ENCODE measurements at regions not wholly inside any gene's neighbourhood (a gene's known extent, or its start where the extent isn't known, plus 50 kb on each side); places are given as distances from the start of the nearest gene placed in this dataset.

GRCh38 chr1:232147215-232147614 lies 482.7 kb downstream of the SIPA1L2 start:
- TF ChIP-seq, protein P1, sequence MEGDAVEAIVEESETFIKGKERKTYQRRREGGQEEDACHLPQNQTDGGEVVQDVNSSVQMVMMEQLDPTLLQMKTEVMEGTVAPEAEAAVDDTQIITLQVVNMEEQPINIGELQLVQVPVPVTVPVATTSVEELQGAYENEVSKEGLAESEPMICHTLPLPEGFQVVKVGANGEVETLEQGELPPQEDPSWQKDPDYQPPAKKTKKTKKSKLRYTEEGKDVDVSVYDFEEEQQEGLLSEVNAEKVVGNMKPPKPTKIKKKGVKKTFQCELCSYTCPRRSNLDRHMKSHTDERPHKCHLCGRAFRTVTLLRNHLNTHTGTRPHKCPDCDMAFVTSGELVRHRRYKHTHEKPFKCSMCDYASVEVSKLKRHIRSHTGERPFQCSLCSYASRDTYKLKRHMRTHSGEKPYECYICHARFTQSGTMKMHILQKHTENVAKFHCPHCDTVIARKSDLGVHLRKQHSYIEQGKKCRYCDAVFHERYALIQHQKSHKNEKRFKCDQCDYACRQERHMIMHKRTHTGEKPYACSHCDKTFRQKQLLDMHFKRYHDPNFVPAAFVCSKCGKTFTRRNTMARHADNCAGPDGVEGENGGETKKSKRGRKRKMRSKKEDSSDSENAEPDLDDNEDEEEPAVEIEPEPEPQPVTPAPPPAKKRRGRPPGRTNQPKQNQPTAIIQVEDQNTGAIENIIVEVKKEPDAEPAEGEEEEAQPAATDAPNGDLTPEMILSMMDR (conservative IDR thresholded peaks at IDR 0.05; ENCODE audit: low read depth, low read length) = no peak
- TF ChIP-seq RFX5 (IDR thresholded peaks at IDR 0.05; ENCODE audit: low read depth, low read length) (no peak), POLR2A (IDR thresholded peaks at IDR 0.05; ENCODE audit: low read depth, low read length) (no peak), RAD21 (IDR thresholded peaks at IDR 0.05; ENCODE audit: low read length) (no peak), SMC3 (IDR thresholded peaks at IDR 0.05; ENCODE audit: low read depth, low read length) (no peak), CEBPB (IDR thresholded peaks at IDR 0.05; ENCODE audit: low read depth, low read length) (no peak), MXI1 (IDR thresholded peaks at IDR 0.05; ENCODE audit: borderline replicate concordance, low read depth, low read length) (no peak), RCOR1 (IDR thresholded peaks at IDR 0.05; ENCODE audit: insufficient replicate concordance, low read length) (no peak), CHD1 (IDR thresholded peaks at IDR 0.05; ENCODE audit: low read depth, low read length) (no peak), USF2 (IDR thresholded peaks at IDR 0.05; ENCODE audit: low read depth, low read length) (no peak), BHLHE40 (IDR thresholded peaks at IDR 0.05; ENCODE audit: low read depth, low read length) (no peak), NFE2L2 (IDR thresholded peaks at IDR 0.05; ENCODE audit: low read depth, low read length) (no peak)
- TF ChIP-seq, protein P2, sequence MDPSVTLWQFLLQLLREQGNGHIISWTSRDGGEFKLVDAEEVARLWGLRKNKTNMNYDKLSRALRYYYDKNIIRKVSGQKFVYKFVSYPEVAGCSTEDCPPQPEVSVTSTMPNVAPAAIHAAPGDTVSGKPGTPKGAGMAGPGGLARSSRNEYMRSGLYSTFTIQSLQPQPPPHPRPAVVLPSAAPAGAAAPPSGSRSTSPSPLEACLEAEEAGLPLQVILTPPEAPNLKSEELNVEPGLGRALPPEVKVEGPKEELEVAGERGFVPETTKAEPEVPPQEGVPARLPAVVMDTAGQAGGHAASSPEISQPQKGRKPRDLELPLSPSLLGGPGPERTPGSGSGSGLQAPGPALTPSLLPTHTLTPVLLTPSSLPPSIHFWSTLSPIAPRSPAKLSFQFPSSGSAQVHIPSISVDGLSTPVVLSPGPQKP (IDR thresholded peaks at IDR 0.05; ENCODE audit: borderline replicate concordance, low read depth, low read length) = no peak

Data from IMR-90 (cell line).